SK-N-SH treated with all-trans-retinoic acid at 6 μM for 48 hours (cell line): ENCODE measurements at regions not wholly inside any gene's neighbourhood (a gene's known extent, or its start where the extent isn't known, plus 50 kb on each side); places are given as distances from the start of the nearest gene placed in this dataset.

Source experiments
- OSR1 ChIP-seq: fragments of 250-450 bp; sonication (Bioruptor Pico); IDR thresholded peaks from 2 replicates; pipeline ENCODE4 v1.8.0; 2022; ENCODE audit warnings: moderate library complexity, mild to moderate bottlenecking, inconsistent platforms
- TOX ChIP-seq: fragments of 250-450 bp; sonication (Bioruptor Pico); IDR thresholded peaks from 2 replicates; pipeline ENCODE4 v1.8.0; 2021; ENCODE audit warnings: mild to moderate bottlenecking, moderate library complexity, borderline replicate concordance
- ZC3H10 ChIP-seq: fragments of 250-450 bp; sonication (Bioruptor Pico); IDR thresholded peaks from 2 replicates; pipeline ENCODE4 v1.5.1; 2021; ENCODE audit warnings: mild to moderate bottlenecking, moderate library complexity

DNA sequence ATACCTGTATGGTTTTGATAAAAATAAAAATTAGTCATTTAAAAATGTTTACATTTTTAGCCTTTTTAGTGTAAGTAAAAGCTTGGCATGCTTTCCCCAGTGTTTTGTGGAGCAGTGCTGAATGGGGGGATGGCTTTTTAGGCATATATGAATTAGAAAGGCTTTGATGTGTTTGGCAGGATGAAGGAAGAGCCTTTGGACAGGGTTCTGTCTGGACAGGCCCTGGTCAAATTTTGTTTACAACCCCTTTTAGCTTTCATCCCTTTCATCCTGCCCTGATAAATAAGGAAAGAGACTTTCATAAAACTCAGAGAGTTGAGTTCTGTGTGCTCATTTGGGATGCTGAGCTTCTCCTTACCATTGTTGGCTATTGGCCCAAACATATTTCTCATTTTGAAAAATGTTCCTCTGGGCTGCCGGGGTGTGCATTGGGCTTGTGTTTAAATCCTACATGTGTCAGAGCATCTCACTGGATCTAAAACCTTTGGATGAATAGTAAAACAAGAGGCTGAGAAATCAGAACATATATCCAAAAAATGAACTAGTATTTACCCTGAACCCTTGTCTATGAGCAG lies 68.1 kb upstream of the PHYHIPL start:
- TF ChIP-seq TOX (CRISPR knock-in tag) (no peak), OSR1 (CRISPR knock-in tag) (no peak), ZC3H10 (no peak)
